K562 (cell line): ENCODE measurements at regions not wholly inside any gene's neighbourhood (a gene's known extent, or its start where the extent isn't known, plus 50 kb on each side); places are given as distances from the start of the nearest gene placed in this dataset.

Source experiments
- CBX8 ChIP-seq: fragments of 200-600 bp; sonication (generic); IDR thresholded peaks from 2 replicates; pipeline ENCODE4 v1.6.1; 2012; ENCODE audit warnings: borderline replicate concordance, mixed run types, low read depth, mild to moderate bottlenecking, moderate library complexity, mixed read lengths, low read length, control low read depth, inconsistent platforms; ENCODE audit not compliant: poor library complexity, severe bottlenecking; ENCODE audit errors: extremely low read depth
- CC2D1A ChIP-seq: fragments of 450-650 bp; IDR thresholded peaks from 2 replicates; pipeline ENCODE4 v1.6.1; 2017; ENCODE audit warnings: mild to moderate bottlenecking
- CHCHD3 ChIP-seq: fragments of 250-450 bp; sonication (Bioruptor Pico); IDR thresholded peaks from 2 replicates; pipeline ENCODE4 v2.1.2; 2022; ENCODE audit warnings: mild to moderate bottlenecking
- CREM ChIP-seq: IDR thresholded peaks from 2 replicates; pipeline ENCODE4 v1.6.1; 2014; ENCODE audit warnings: antibody characterized with exemption, low read depth
- GATAD2B ChIP-seq: fragments of 450-650 bp; IDR thresholded peaks from 2 replicates; pipeline ENCODE4 v1.6.1; 2017; ENCODE audit warnings: mild to moderate bottlenecking, borderline replicate concordance
- HDAC3 ChIP-seq: fragments of 450-650 bp; IDR thresholded peaks from 2 replicates; pipeline ENCODE4 v1.6.1; 2018; ENCODE audit warnings: borderline replicate concordance, mild to moderate bottlenecking, moderate library complexity; ENCODE audit not compliant: partially characterized antibody
- HMG20A ChIP-seq: fragments of 450-650 bp; formaldehyde crosslinking; conservative IDR thresholded peaks from 2 replicates; pipeline ENCODE4 v1.4.0; 2020; ENCODE audit warnings: mild to moderate bottlenecking, mixed read lengths
- JUNB ChIP-seq: fragments of 450-650 bp; formaldehyde crosslinking; conservative IDR thresholded peaks from 2 replicates; pipeline ENCODE4 v1.4.0; 2020; ENCODE audit warnings: mild to moderate bottlenecking
- KHSRP ChIP-seq: fragments of 450-650 bp; IDR thresholded peaks from 2 replicates; pipeline ENCODE4 v1.6.1; 2017
- LARP7 ChIP-seq: fragments of 450-650 bp; IDR thresholded peaks from 2 replicates; pipeline ENCODE4 v1.6.1; 2016
- MAZ ChIP-seq, 2 experiments: fragments of 450-650 bp in 1 of 2; sonication (generic) in 1 of 2; formaldehyde crosslinking; IDR thresholded peaks in 1 of 2; conservative IDR thresholded peaks in 1 of 2; 2 replicates each; pipeline versions ENCODE4 v1.4.0 to v1.5.0; 2020; ENCODE audit warnings: mild to moderate bottlenecking in 1 of 2, missing genetic modification reagents in 1 of 2
- MED1 ChIP-seq: sonication (generic); formaldehyde crosslinking; IDR thresholded peaks from 2 replicates; pipeline ENCODE4 v1.8.1; 2023; ENCODE audit warnings: missing genetic modification reagents, borderline replicate concordance
- MTA1 ChIP-seq: fragments of 450-650 bp; IDR thresholded peaks from 2 replicates; pipeline ENCODE4 v1.6.1; 2017; ENCODE audit warnings: borderline replicate concordance
- MYNN ChIP-seq, 2 experiments: sonication (generic); formaldehyde crosslinking in 1 of 2; IDR thresholded peaks; 2 replicates each; pipeline versions ENCODE4 v1.5.0 to v1.6.1; 2016 to 2020; ENCODE audit warnings: antibody characterized with exemption in 1 of 2, missing genetic modification reagents in 1 of 2
- NCOA1 ChIP-seq: fragments of 450-650 bp; IDR thresholded peaks from 2 replicates; pipeline ENCODE4 v1.6.1; 2016; ENCODE audit warnings: low read depth
- NCOR1 ChIP-seq: fragments of 450-650 bp; IDR thresholded peaks from 2 replicates; pipeline ENCODE4 v1.6.1; 2016; ENCODE audit warnings: mild to moderate bottlenecking, moderate library complexity
- NFE2 ChIP-seq: IDR thresholded peaks from 2 replicates; pipeline ENCODE4 v1.6.1; 2014; ENCODE audit warnings: antibody characterized with exemption, low read depth
- POLR2B ChIP-seq: fragments of 450-650 bp; IDR thresholded peaks from 2 replicates; pipeline ENCODE4 v1.6.1; 2018; ENCODE audit warnings: low read depth; ENCODE audit not compliant: partially characterized antibody
- PYGO2 ChIP-seq: fragments of 450-650 bp; IDR thresholded peaks from 2 replicates; pipeline ENCODE4 v1.6.1; 2016; ENCODE audit warnings: mild to moderate bottlenecking, missing genetic modification characterization, moderate library complexity, missing compliant biosample characterization
- RFX1 ChIP-seq: fragments of 450-650 bp; IDR thresholded peaks from 2 replicates; pipeline ENCODE4 v1.6.1; 2016; ENCODE audit warnings: mild to moderate bottlenecking, moderate library complexity
- SMARCA4 ChIP-seq: fragments of 450-650 bp; IDR thresholded peaks from 2 replicates; pipeline ENCODE4 v1.6.1; 2016
- SNRNP70 ChIP-seq: fragments of 200-400 bp; formaldehyde crosslinking; optimal IDR thresholded peaks from 2 replicates; pipeline ENCODE3; 2017; ENCODE audit warnings: low read depth, low read length
- SP2 ChIP-seq: IDR thresholded peaks from 2 replicates; pipeline ENCODE4 v1.6.1; 2011; ENCODE audit warnings: mild to moderate bottlenecking, low read depth, low read length, moderate library complexity; ENCODE audit not compliant: poor library complexity, severe bottlenecking; ENCODE audit errors: extremely low read depth
- TEAD2 ChIP-seq: fragments of 450-650 bp; IDR thresholded peaks from 2 replicates; pipeline ENCODE4 v1.6.1; 2016; ENCODE audit warnings: missing genetic modification characterization, control low read depth, missing compliant biosample characterization
- ZNF124 ChIP-seq: sonication (generic); formaldehyde crosslinking; IDR thresholded peaks from 2 replicates; pipeline ENCODE4 v1.8.1; 2022; ENCODE audit warnings: missing genetic modification reagents
- ZNF140 ChIP-seq: fragments of 250-450 bp; sonication (Bioruptor Pico); IDR thresholded peaks from 2 replicates; pipeline ENCODE4 v1.8.0; 2021; ENCODE audit warnings: moderate library complexity, mild to moderate bottlenecking, inconsistent platforms
- ZNF175 ChIP-seq: fragments of 200-800 bp; sonication (Bioruptor generic); IDR thresholded peaks from 2 replicates; pipeline ENCODE4 v1.6.1; 2016; ENCODE audit warnings: low read depth, mild to moderate bottlenecking, missing genetic modification characterization, missing compliant biosample characterization
- TF ChIP-seq, protein P1 (sequence below): fragments of 450-650 bp; IDR thresholded peaks from 2 replicates; pipeline ENCODE4 v1.6.1; 2017; ENCODE audit warnings: antibody characterized with exemption, mild to moderate bottlenecking

DNA sequence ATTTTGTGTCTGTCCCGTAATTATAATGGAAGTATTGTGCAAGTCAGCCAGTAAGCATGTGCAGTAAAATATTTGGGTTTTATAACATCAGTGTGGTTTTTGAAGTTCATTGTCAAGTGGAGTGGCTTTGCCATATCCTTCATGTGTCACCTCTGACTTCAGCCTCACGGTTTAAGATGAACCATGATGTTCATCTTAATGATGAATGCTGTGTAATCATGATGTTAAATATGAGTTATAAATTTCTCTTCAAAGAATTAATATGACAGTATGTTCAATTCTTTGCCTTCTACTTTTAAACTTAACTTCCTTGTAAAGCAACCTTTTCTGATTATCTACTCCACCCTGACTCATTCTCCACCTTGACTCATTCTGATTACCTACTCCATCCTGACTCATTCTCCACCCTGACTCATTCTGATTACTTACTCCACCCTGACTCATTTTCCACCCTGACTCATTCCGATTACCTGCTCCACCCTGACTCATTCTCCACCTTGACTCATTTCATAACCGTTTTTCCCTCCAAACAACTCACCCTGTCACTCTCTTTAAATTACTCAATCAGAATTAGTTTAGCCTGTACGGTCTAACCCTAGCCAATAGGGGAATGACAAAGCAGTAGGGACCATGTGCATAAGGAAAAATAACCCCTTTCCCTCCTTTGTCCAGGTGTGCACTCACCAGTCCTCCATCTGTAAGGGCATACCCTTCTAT is 50.3 kb upstream of the ANKRD10 start (continued):
- TF ChIP-seq CBX8 (no peak), SMARCA4 (peak; percentile 99), NFE2 (peak; percentile 95), MAZ (CRISPR knock-in tag; conservative IDR thresholded peaks at IDR 0.05 in 1 of 2, IDR thresholded peaks at IDR 0.05 in 1 of 2) (0 out of 4 replicates have a peak, but pooled peaks of 1 of the 2 experiments have one; percentile 9), HMG20A (CRISPR knock-in tag) (no peak), SNRNP70 (no peak), SP2 (no peak), POLR2B (peak; percentile 33), CREM (peak; percentile 62; the same call in 1 of the 2 replicates), ZNF175 (CRISPR knock-in tag) (peak; percentile 18; the same call in 1 of the 2 replicates), LARP7 (no peak; the same call in 1 of the 2 replicates), TEAD2 (tag) (no peak), JUNB (CRISPR knock-in tag) (peak; percentile 89), CHCHD3 (CRISPR knock-in tag) (no peak), KHSRP (peak; percentile 70; the same call in 1 of the 2 replicates), ZNF140 (no peak), HDAC3 (peak; percentile 83), RFX1 (no peak), ZNF124 (CRISPR knock-in tag) (no peak), MYNN (IDR thresholded peaks at IDR 0.05) (peak; percentile 68), MYNN (CRISPR knock-in tag; IDR thresholded peaks at IDR 0.05) (no peak), MTA1 (peak; percentile 93), CC2D1A (peak; percentile 98), GATAD2B (peak; percentile 52; the same call in 1 of the 2 replicates), NCOR1 (peak; percentile 95), MED1 (CRISPR knock-in tag) (no peak; the same call in 1 of the 2 replicates), NCOA1 (peak; percentile 96), PYGO2 (tag) (no peak)
- TF ChIP-seq, protein P1, sequence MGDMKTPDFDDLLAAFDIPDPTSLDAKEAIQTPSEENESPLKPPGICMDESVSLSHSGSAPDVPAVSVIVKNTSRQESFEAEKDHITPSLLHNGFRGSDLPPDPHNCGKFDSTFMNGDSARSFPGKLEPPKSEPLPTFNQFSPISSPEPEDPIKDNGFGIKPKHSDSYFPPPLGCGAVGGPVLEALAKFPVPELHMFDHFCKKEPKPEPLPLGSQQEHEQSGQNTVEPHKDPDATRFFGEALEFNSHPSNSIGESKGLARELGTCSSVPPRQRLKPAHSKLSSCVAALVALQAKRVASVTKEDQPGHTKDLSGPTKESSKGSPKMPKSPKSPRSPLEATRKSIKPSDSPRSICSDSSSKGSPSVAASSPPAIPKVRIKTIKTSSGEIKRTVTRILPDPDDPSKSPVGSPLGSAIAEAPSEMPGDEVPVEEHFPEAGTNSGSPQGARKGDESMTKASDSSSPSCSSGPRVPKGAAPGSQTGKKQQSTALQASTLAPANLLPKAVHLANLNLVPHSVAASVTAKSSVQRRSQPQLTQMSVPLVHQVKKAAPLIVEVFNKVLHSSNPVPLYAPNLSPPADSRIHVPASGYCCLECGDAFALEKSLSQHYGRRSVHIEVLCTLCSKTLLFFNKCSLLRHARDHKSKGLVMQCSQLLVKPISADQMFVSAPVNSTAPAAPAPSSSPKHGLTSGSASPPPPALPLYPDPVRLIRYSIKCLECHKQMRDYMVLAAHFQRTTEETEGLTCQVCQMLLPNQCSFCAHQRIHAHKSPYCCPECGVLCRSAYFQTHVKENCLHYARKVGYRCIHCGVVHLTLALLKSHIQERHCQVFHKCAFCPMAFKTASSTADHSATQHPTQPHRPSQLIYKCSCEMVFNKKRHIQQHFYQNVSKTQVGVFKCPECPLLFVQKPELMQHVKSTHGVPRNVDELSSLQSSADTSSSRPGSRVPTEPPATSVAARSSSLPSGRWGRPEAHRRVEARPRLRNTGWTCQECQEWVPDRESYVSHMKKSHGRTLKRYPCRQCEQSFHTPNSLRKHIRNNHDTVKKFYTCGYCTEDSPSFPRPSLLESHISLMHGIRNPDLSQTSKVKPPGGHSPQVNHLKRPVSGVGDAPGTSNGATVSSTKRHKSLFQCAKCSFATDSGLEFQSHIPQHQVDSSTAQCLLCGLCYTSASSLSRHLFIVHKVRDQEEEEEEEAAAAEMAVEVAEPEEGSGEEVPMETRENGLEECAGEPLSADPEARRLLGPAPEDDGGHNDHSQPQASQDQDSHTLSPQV, result peak; percentile 63
